AG04450 (cell line): ENCODE measurements at regions not wholly inside any gene's neighbourhood (a gene's known extent, or its start where the extent isn't known, plus 50 kb on each side); places are given as distances from the start of the nearest gene placed in this dataset.

ENCODE experiments used
- CTCF ChIA-PET: fragments of 300-600, 350-600 bp; formaldehyde crosslinking; extraction: SDS; loops from one replicate; lab custom pipeline; 2022; ENCODE audit warnings: antibody characterized with exemption, inconsistent platforms; lab: Charles Lee
- POLR2A ChIA-PET: fragments of 350-600 bp; formaldehyde crosslinking; extraction: SDS; loops from one replicate; lab custom pipeline; 2021; ENCODE audit warnings: antibody characterized with exemption, inconsistent platforms; lab: Yijun Ruan, JAX
- DNase-seq: peaks from one replicate; pipeline ENCODE4 v3.0.0-alpha.2; 2011; ENCODE audit warnings: low read depth, low spot score
- H3K27ac ChIP-seq: one replicate; pipeline ENCODE4 v1.5.1; 2012; ENCODE audit warnings: low read depth, low read length, control low read depth
- H3K27me3 ChIP-seq: one replicate; pipeline ENCODE4 v1.6.0; 2012; ENCODE audit warnings: low read length; ENCODE audit not compliant: control insufficient read depth, insufficient read depth
- H3K4me3 ChIP-seq: 2 replicates; pipeline ENCODE4 v1.5.1; 2011; ENCODE audit warnings: mild to moderate bottlenecking, low read depth, low read length, control low read depth
- H3K9me3 ChIP-seq: 2 replicates; pipeline ENCODE4 v1.5.1; 2012; ENCODE audit warnings: low read length; ENCODE audit not compliant: control insufficient read depth, insufficient read depth
- TF ChIP-seq, protein P1 (sequence below): IDR thresholded peaks from 2 replicates; pipeline ENCODE4 v1.5.1; 2011; ENCODE audit warnings: low read depth, low read length, control low read depth, inconsistent platforms

DNA sequence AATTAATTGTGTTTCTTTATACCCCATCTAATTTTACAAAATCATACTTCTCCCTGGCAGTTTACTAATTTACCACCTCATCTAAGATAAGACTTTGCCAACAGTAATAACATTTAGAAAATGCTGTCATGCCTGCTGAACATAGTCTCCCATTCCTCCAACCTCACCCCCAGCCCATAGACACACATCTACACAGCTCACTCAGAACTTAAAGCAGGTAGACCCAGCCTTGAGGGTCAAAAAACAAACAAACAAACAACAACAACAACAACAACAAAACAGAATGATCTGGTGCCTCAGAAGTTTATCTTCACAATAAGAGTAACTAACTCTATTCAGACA, 94.0 kb downstream of the ZC3H11B start:
- Histone ChIP-seq H3K9me3 (no peaks in the 10 kb centered on the region), H3K27ac (no peak overlapping the region), H3K27me3 (no peaks in the 10 kb centered on the region), H3K4me3 (no peak overlapping the region)
- CTCF ChIA-PET = no interaction called here
- TF ChIP-seq, protein P1, sequence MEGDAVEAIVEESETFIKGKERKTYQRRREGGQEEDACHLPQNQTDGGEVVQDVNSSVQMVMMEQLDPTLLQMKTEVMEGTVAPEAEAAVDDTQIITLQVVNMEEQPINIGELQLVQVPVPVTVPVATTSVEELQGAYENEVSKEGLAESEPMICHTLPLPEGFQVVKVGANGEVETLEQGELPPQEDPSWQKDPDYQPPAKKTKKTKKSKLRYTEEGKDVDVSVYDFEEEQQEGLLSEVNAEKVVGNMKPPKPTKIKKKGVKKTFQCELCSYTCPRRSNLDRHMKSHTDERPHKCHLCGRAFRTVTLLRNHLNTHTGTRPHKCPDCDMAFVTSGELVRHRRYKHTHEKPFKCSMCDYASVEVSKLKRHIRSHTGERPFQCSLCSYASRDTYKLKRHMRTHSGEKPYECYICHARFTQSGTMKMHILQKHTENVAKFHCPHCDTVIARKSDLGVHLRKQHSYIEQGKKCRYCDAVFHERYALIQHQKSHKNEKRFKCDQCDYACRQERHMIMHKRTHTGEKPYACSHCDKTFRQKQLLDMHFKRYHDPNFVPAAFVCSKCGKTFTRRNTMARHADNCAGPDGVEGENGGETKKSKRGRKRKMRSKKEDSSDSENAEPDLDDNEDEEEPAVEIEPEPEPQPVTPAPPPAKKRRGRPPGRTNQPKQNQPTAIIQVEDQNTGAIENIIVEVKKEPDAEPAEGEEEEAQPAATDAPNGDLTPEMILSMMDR = no peak
- DNase-seq = no peak
- POLR2A ChIA-PET = no interaction called here

DNA sequence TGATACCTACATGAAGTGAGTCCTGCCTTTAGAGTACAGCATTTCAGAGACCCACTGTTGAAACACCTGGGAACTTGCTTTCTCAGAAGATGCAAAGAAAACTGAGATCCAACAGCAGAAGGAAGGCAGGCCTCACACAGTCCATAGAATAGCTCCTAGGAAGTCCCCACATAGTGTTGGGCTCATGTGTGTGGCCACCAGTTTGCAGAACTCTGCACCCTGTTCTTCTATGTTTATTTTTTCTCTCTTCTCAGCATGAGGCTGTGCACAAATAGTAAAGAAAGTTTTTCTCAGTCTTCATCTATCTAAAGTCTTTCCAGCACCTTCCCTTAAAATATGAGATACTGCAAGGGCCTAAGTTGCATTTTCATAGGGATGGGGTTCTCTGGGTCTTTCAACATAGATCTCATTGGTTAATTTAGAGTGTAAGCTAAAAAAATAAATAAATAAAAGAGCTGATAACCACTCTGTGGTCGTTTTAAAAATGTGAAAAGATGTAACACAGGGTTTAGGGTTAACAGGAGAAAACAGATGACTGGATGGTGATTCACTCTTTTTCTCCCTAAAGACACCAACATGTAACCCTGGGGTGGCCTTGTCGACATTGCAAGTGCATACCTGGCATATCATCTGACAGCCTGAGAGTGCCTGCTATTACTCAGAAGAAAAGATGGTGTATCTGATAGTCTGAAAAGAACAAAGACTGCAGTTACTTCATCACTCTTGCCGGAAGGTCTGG, 94.6 kb downstream of the ZC3H11B start:
- H3K27ac ChIP-seq = no peak overlapping the region
- TF ChIP-seq, protein P1 = no peak
- DNase-seq = no peak
- H3K9me3 ChIP-seq = no peaks in the 10 kb centered on the region
- no peak overlapping the region for H3K4me3 ChIP-seq
- CTCF ChIA-PET = no interaction called here
- H3K27me3 ChIP-seq = no peaks in the 10 kb centered on the region
- POLR2A ChIA-PET = no interaction called here

DNA sequence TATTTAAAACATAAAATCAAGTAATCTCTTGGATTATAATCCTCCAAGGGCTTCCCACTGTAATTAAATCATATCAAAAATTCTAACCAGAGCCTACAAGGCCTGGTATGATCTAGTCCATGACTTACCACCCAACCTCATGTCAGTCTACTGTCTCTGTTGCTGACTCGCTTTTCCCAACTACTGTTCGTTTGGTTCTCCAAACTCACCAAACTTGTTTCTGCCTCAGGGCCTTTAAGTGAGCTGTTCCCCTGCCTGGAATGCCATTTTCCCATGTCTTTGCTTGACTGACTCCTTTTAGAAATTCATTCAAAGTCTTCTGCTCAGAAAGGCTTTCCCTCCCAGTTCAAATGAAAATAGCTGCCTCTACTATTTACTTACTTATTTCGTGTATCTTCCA, 95.9 kb downstream of the ZC3H11B start:
- CTCF ChIA-PET = no interaction called here
- DNase-seq = no peak
- Histone ChIP-seq H3K27ac (no peak overlapping the region), H3K27me3 (no peaks in the 10 kb centered on the region), H3K4me3 (no peak overlapping the region), H3K9me3 (no peaks in the 10 kb centered on the region)
- POLR2A ChIA-PET = no interaction called here
- TF ChIP-seq, protein P1 = no peak

DNA sequence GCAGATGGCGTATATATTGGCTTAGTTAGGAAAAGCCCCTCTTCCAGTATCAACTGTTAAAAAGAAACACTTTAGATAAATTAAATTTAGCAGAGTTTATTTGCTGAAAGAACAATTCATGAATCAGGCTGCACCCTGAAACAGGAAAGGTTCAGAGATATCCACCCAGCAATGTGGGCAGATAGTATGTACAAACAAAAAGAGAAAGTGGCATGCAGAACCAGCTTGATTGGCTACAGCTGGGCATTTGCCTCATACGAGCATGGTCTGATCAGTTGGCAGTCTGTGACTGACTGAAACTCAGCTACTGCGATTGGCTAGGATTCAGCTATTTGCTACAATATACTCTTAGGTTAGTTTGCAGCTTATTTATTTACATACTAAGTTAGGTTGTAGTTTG, 98.2 kb downstream of the ZC3H11B start:
- Histone ChIP-seq H3K27ac (no peak overlapping the region), H3K27me3 (no peaks in the 10 kb centered on the region), H3K9me3 (no peaks in the 10 kb centered on the region), H3K4me3 (no peak overlapping the region)
- CTCF ChIA-PET = interaction anchor here (0.6 kb wide), 1 partner anchor 1284 kb away, joined by 3 read pairs; no protein-coding TSS in a partner anchor
- POLR2A ChIA-PET = no interaction called here
- no peak for DNase-seq
- TF ChIP-seq, protein P1 = no peak

DNA sequence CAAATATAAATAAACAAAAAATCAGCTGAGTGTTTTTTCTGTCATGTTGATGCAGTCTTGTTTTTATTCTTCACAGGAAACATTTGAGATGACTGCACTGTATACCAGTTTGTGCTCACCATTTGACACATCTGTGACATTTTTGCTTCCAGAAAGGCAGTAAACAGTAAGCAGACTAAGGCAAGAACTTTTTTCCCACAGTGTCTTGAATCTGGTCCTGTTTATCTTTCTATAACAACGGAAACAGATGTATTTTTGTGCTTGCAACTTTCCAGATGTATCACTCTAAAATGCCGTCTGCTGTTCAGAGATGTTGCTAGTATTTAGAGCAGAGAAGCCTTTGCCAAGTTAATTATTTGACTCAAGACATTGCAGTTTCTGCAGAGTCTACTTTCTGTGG, 105.5 kb downstream of the ZC3H11B start:
- POLR2A ChIA-PET = no interaction called here
- Histone ChIP-seq H3K9me3 (no peaks in the 10 kb centered on the region), H3K4me3 (no peak overlapping the region), H3K27ac (no peak overlapping the region), H3K27me3 (no peaks in the 10 kb centered on the region)
- CTCF ChIA-PET = no interaction called here
- no peak for DNase-seq
- TF ChIP-seq, protein P1 = no peak
